ENCODE measurements at regions not wholly inside any gene's neighbourhood (a gene's known extent, or its start where the extent isn't known, plus 50 kb on each side); places are given as distances from the start of the nearest gene placed in this dataset.
"Not testable (repeated sequence)": the region's sequence is repeated elsewhere in the genome, so short reads cannot be mapped to it uniquely, and the experiment has no call there.

- ATAC-seq; H3K9me3 ChIP-seq; H3K36me3 ChIP-seq (replicated peaks in 1 of 2; ENCODE audit: insufficient read depth in 1 of 2, low read depth in 2 of 2); H3K4me3 ChIP-seq; DNase-seq; H3K27ac ChIP-seq; H3K27me3 ChIP-seq; H3K4me1 ChIP-seq: not testable (repeated sequence)
- WGBS, 2 donors: 91 to 96% methylated on average over 8 to 30 of the region's 53 CpGs
- intact Hi-C loops (cut with DNase I): loop anchor here (10.0 kb wide), 1 partner anchor 568 kb away; no protein-coding TSS in a partner anchor
Measured at GRCh38 chr1:176396604-176397395, 66.2 kb upstream of the PAPPA2 start.

GRCh38 chr1:176391621-176392020 lies 71.4 kb upstream of the PAPPA2 start:
- Histone ChIP-seq H3K4me3 (no peak overlapping the region), H3K27ac (no peak overlapping the region), H3K9me3 (no peaks in the 10 kb centered on the region), H3K36me3 (replicated peaks in 1 of 2; ENCODE audit: insufficient read depth in 1 of 2, low read depth in 2 of 2) (no peaks in the 10 kb centered on the region), H3K4me1 (no peaks in the 10 kb centered on the region), H3K27me3 (no peaks in the 10 kb centered on the region)
- WGBS, 2 donors: 48 to 59% methylated on average over 2 of the region's 2 CpGs
- TF ChIP-seq CTCF (IDR thresholded peaks at IDR 0.05) (no peak), POLR2A (IDR thresholded peaks at IDR 0.05) (no peak)
- intact Hi-C loops (cut with DNase I): loop anchor here (10.0 kb wide), 1 partner anchor 573 kb away; no protein-coding TSS in a partner anchor
- DNase-seq (no peak), ATAC-seq (no peak)

- H3K36me3 ChIP-seq (replicated peaks in 1 of 2; ENCODE audit: insufficient read depth in 1 of 2, low read depth in 2 of 2): no peaks in the 10 kb centered on the region
- DNase-seq: no peak
- no peaks in the 10 kb centered on the region for H3K27me3 ChIP-seq
- intact Hi-C loops (cut with DNase I): no loop called here
- H3K4me1 ChIP-seq: no peaks in the 10 kb centered on the region
- no peak overlapping the region for H3K27ac ChIP-seq
- TF ChIP-seq POLR2A (IDR thresholded peaks at IDR 0.05) (no peak), CTCF (IDR thresholded peaks at IDR 0.05) (no peak)
- H3K9me3 ChIP-seq: no peaks in the 10 kb centered on the region
- no peak overlapping the region for H3K4me3 ChIP-seq
- no peak for ATAC-seq
Measured at GRCh38 chr1:176384841-176385240, 78.1 kb upstream of the PAPPA2 start.

GRCh38 chr1:176382163-176382562 lies 80.8 kb upstream of the PAPPA2 start:
- 34 to 65% methylated on average over 1 of the region's 1 CpG for WGBS, 2 donors
- Histone ChIP-seq H3K4me1 (no peaks in the 10 kb centered on the region), H3K9me3 (no peaks in the 10 kb centered on the region), H3K36me3 (replicated peaks in 1 of 2; ENCODE audit: insufficient read depth in 1 of 2, low read depth in 2 of 2) (no peaks in the 10 kb centered on the region), H3K27me3 (no peaks in the 10 kb centered on the region), H3K4me3 (no peak overlapping the region), H3K27ac (no peak overlapping the region)
- intact Hi-C loops (cut with DNase I): no loop called here
- ATAC-seq: no peak
- no peak for DNase-seq
- TF ChIP-seq CTCF (IDR thresholded peaks at IDR 0.05): no peak
- TF ChIP-seq POLR2A (IDR thresholded peaks at IDR 0.05): no peak

GRCh38 chr1:176379626-176380339 lies 83.2 kb upstream of the PAPPA2 start:
- H3K27me3 ChIP-seq: no peaks in the 10 kb centered on the region
- no peak for TF ChIP-seq POLR2A (IDR thresholded peaks at IDR 0.05)
- no peak for TF ChIP-seq CTCF (IDR thresholded peaks at IDR 0.05)
- H3K27ac ChIP-seq: no peak overlapping the region
- intact Hi-C loops (cut with DNase I): loop anchor here (10.0 kb wide), 1 partner anchor 485 kb away; no protein-coding TSS in a partner anchor
- ATAC-seq (no peak), DNase-seq (no peak)
- H3K36me3 ChIP-seq (replicated peaks in 1 of 2; ENCODE audit: insufficient read depth in 1 of 2, low read depth in 2 of 2): no peaks in the 10 kb centered on the region
- H3K4me1 ChIP-seq: no peaks in the 10 kb centered on the region
- H3K4me3 ChIP-seq: no peak overlapping the region
- no peaks in the 10 kb centered on the region for H3K9me3 ChIP-seq
- WGBS, 2 donors: 65 to 81% methylated on average over 5 of the region's 5 CpGs

Measured in body of pancreas (tissue), 4 donors.